Epithelial cell of proximal tubule (primary cell): ENCODE measurements at regions not wholly inside any gene's neighbourhood (a gene's known extent, or its start where the extent isn't known, plus 50 kb on each side); places are given as distances from the start of the nearest gene placed in this dataset.

ENCODE experiments used
- DNase-seq: peaks from one replicate; pipeline ENCODE4 v3.0.0-alpha.2; 2011; ENCODE audit warnings: low read depth
- H3K4me3 ChIP-seq: 2 replicates; pipeline ENCODE4 v1.5.1; 2011; ENCODE audit warnings: low read depth, mild to moderate bottlenecking, low read length
- TF ChIP-seq, protein P1 (sequence below): conservative IDR thresholded peaks from 2 replicates; pipeline ENCODE4 v1.5.1; 2012; ENCODE audit warnings: low read depth, mild to moderate bottlenecking, low read length

GRCh38 chr6:28585335-28585734 is 59.7 kb downstream of the GPX5 start:
- TF ChIP-seq, protein P1, sequence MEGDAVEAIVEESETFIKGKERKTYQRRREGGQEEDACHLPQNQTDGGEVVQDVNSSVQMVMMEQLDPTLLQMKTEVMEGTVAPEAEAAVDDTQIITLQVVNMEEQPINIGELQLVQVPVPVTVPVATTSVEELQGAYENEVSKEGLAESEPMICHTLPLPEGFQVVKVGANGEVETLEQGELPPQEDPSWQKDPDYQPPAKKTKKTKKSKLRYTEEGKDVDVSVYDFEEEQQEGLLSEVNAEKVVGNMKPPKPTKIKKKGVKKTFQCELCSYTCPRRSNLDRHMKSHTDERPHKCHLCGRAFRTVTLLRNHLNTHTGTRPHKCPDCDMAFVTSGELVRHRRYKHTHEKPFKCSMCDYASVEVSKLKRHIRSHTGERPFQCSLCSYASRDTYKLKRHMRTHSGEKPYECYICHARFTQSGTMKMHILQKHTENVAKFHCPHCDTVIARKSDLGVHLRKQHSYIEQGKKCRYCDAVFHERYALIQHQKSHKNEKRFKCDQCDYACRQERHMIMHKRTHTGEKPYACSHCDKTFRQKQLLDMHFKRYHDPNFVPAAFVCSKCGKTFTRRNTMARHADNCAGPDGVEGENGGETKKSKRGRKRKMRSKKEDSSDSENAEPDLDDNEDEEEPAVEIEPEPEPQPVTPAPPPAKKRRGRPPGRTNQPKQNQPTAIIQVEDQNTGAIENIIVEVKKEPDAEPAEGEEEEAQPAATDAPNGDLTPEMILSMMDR: peak; percentile 34
- no peak for DNase-seq
- H3K4me3 ChIP-seq: no peak overlapping the region

DNA sequence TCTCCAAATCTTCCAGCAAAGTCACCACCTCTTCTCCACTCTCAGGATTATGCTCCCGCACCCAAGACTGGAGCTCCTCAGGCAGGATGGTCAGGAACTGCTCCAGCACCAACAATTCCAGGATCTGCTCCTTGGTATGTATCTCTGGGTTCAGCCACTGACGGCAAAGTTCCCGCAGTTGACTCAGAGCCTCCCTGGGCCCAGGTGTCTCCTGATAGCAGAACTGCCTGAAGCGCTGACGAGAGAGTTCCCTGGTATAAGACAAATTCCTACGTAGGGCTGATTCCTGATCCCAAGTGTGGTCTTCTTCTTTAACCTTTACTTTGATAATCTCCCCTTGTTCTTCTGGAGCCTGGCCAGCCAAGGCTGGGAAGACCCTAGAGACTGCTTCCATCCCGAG is 60.6 kb downstream of the GPX5 start:
- peak overlapping the region; percentile 85 for H3K4me3 ChIP-seq
- DNase-seq: no peak

GRCh38 chr6:28586962-28587745 is 61.5 kb downstream of the GPX5 start:
- peak; percentile 36 for DNase-seq
- H3K4me3 ChIP-seq: peak overlapping the region; percentile 85
- TF ChIP-seq, protein P1: no peak

More for the DNA sequence above, 60.6 kb downstream of the GPX5 start:
- TF ChIP-seq, protein P1: no peak

- peak overlapping the region; percentile 85 for H3K4me3 ChIP-seq
- TF ChIP-seq, protein P1: no peak
- no peak for DNase-seq
Observed at GRCh38 chr6:28587746-28588075, 62.0 kb downstream of the GPX5 start.

- no peak for DNase-seq
Observed at GRCh38 chr6:28588666-28589065, 63.0 kb downstream of the GPX5 start.

DNA sequence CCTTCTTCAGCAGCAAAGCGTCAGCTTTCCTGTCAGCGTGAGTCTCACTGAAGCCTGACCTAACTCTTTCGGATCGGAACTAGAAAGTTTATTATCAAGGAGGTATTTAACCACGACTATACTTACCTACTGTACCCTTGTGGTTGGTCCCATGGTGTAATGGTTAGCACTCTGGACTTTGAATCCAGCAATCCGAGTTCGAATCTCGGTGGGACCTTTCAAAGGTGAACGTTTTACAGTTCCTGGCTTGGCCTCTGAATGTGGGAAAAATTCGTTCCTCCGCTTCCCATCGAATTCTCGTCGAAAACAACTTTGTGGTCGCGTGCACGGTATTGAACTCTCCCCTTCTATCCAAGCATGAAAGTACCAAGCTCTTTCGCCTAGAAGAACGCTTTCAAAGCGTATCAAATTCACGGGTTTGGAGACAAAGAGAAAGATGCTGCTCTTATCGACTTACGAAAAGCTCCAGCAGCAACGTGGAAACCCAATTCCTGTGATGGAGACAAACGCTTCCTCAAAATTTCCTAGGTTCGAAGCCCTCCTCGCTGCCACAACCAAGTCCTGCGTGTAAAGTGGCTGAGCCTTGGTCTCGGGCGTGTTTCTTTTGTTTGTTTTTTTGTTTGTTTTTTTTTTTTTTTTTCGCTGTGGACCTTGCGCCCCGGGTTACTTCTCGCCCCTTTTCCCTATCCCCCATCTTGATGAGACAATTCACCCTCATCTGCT is 63.7 kb downstream of the GPX5 start:
- TF ChIP-seq, protein P1: no peak
- DNase-seq: peak; percentile 88
- H3K4me3 ChIP-seq: peak overlapping the region; percentile 34

More at GRCh38 chr6:28588666-28589065, 63.0 kb downstream of the GPX5 start:
- TF ChIP-seq, protein P1: no peak
- H3K4me3 ChIP-seq: no peak overlapping the region

DNA sequence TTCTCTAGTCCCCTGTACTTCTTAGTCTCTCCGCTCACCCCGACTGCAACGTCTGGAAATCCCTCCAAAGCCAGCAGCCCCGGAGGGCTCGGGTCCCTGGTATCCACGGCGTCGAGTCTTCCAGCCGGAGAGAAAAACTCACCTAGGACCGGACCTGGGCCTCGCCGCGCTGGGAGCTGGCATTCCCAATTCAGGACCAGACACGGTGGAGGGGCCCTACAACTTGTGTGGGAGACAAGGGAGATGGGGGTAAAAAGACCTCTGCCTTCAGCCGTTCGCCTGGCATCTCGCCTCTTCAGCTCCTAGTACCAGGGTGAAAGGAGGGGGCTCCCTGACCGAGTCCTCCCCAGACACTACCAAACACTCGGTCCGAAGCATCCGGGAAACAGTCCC is 64.3 kb downstream of the GPX5 start:
- TF ChIP-seq, protein P1: no peak
- H3K4me3 ChIP-seq: peak overlapping the region; percentile 34
- DNase-seq: no peak
